ENCODE measurements at regions not wholly inside any gene's neighbourhood (a gene's known extent, or its start where the extent isn't known, plus 50 kb on each side); places are given as distances from the start of the nearest gene placed in this dataset.

DNA sequence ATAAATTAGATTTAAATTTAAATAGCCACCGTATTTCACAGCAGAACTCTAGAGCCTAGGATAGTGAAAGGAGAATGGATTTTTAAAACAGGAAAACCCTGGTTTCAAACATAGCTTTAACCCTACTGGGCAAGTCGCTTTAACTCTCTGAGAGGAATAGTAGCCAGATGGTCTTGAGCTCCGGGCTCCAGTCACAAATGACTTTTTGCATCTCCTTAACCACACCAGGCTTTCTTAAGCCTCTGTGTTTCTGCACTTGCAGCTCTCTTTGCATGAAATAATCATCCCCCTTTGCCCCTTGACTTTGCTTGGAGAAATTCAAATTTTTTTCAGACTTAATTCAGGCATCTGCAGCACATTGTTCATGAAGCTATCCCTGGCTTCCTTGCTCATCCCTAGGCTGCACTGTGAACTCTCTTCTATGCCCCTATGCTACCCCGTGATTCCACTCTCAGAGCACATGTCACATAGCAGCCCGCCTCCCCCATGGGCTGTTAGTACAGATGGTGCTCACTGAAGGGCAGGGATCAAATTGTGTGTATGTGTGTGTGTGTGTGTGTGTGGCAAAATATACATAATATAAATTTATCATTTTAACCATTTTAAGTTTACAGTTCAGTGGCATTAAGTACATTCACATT is 68.8 kb upstream of the DAB1 start:
- DNase-seq: no peak

DNA sequence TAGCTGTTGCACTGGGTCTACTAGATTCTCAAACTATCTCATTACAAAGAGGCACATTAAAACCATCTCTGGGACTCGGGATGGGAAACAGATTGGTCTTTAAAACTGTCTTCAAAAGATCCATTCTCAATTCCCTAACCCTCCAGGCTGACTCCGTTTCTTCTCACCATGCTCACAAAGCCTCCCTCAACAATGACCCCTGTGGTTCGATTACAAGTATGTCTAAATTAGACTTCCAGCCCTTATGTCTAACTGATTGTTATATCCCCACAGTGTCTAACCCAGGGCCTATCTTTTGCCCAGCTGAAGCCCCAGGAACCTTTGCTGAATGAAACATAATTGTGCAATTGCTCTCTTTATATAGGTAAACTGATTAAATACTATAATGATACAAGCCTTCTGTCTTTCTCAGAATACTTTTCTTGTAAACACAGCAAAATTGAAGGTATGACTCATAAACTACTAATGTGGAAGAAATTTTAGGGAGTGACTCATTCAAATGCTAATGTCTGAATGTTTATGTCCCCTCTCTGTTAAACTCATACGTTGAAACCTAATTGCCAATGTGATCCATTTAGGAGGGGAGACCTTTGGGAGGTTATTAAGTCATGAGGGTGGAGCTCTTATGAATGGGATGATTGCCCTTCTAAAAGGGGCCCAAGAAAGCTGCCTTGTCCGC is 65.6 kb upstream of the DAB1 start:
- DNase-seq: no peak

DNA sequence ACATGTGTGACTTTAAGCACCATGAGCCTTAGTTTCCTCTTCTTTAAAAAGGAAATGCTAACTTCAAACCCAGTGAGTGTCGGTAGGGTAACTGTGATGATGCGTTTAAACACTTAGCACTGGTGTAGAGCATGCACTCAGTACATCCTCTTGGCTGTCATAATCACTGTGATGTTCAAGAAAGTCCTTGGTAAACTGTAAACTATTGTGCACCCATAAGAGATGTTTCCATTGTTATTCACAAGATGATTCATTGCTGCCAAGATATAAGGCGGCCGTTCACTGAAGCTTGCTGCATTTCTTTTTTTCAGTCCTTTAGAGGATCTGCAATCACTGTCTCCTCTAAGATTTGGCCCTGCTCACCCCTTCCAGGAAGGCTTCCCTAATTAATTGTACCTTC is 61.8 kb upstream of the DAB1 start:
- no peak for DNase-seq

- DNase-seq: no peak
These were observed 60.1 kb upstream of the DAB1 start for GRCh38 chr1:57483954-57484353.

DNA sequence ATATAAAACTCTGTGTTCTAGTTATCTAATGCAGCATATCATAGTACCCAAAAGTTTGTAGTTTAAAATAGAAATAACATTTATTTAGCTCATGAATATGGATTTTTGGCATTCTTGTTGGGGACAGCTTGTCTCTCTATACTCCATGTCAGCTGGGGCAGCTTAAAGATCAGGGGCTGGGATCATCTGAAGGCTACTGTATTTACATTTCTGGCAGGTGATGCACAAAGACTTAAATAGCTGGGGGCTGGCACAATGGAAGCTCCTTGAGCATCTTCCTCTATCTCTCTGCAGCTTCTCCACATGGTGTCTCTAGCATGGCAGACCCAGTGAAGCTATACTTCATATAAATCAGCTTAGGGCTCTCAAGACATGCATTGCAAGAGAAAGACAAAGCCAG is 55.6 kb upstream of the DAB1 start:
- no peak for DNase-seq

DNA sequence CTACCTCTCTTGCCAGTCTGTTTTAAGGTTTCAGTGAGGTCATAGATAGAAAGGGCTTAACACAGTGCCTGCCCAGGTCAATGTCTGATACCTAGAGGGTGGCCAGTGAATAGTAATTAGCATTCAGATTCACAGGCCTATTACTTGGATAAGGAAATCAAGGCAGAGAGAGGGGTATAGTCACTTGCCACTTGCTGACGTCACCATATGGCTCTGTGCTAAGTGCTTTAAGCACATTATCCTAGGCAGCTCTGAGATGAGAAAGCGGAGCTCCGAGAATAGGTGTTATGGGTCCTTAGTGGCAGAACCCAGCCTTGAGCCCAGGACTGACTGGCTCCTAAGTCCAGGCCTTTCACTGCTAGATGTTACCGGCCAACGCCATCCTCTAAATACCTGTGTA is 51.5 kb upstream of the DAB1 start:
- DNase-seq: no peak

- DNase-seq: no peak
These were observed 50.4 kb upstream of the DAB1 start for GRCh38 chr1:57474137-57474750.

Measured in left kidney (tissue), 1 donor.